ENCODE measurements at regions not wholly inside any gene's neighbourhood (a gene's known extent, or its start where the extent isn't known, plus 50 kb on each side); places are given as distances from the start of the nearest gene placed in this dataset.

DNA sequence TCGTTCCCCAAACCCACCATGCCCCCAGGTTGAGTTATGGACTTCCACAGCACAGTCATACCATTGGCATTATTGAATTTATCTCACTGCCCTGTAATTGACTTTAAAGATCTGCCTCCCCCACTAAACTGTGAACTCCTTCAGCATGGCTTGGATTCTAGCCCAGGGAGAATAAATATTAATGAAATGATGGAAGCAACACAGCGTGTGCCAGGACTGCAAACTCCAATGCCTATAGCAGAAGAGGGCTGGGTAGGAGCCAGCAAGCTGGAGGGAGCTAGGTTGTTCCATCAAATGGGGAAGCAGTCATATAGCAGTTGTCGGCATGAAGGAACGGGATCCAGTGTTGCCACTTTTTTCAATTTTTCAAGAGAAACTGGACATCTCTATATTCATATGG lies 69.0 kb upstream of the MSX2 start:
- no peak for DNase-seq (ENCODE audit: low spot score)

GRCh38 chr5:174664180-174664850 lies 60.1 kb upstream of the MSX2 start:
- no peak for DNase-seq (ENCODE audit: low spot score)
- no peak overlapping the region for H3K27ac ChIP-seq (ENCODE audit: low read depth in 1 of 2, low read length in 2 of 2)
- 79% methylated on average over 4 of the region's 4 CpGs for WGBS
- TF ChIP-seq HNF4A (conservative IDR thresholded peaks at IDR 0.05) (no peak), FOXA1 (IDR thresholded peaks at IDR 0.05) (no peak), RAD21 (IDR thresholded peaks at IDR 0.05) (no peak), NR2F2 (IDR thresholded peaks at IDR 0.05) (no peak), YY1 (IDR thresholded peaks at IDR 0.05) (no peak), HNF4G (IDR thresholded peaks at IDR 0.05) (no peak), MAX (IDR thresholded peaks at IDR 0.05) (no peak), RXRA (IDR thresholded peaks at IDR 0.05) (no peak), JUND (IDR thresholded peaks at IDR 0.05) (no peak), ATF3 (IDR thresholded peaks at IDR 0.05) (no peak), TAF1 (conservative IDR thresholded peaks at IDR 0.05) (no peak), FOXA2 (IDR thresholded peaks at IDR 0.05) (no peak), EGR1 (IDR thresholded peaks at IDR 0.05; ENCODE audit: low read depth in 2 of 2) (no peak), SP1 (IDR thresholded peaks at IDR 0.05) (no peak)
- TF ChIP-seq, protein P1, sequence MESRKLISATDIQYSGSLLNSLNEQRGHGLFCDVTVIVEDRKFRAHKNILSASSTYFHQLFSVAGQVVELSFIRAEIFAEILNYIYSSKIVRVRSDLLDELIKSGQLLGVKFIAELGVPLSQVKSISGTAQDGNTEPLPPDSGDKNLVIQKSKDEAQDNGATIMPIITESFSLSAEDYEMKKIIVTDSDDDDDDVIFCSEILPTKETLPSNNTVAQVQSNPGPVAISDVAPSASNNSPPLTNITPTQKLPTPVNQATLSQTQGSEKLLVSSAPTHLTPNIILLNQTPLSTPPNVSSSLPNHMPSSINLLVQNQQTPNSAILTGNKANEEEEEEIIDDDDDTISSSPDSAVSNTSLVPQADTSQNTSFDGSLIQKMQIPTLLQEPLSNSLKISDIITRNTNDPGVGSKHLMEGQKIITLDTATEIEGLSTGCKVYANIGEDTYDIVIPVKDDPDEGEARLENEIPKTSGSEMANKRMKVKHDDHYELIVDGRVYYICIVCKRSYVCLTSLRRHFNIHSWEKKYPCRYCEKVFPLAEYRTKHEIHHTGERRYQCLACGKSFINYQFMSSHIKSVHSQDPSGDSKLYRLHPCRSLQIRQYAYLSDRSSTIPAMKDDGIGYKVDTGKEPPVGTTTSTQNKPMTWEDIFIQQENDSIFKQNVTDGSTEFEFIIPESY (IDR thresholded peaks at IDR 0.05) = no peak
- TF ChIP-seq, protein P2, sequence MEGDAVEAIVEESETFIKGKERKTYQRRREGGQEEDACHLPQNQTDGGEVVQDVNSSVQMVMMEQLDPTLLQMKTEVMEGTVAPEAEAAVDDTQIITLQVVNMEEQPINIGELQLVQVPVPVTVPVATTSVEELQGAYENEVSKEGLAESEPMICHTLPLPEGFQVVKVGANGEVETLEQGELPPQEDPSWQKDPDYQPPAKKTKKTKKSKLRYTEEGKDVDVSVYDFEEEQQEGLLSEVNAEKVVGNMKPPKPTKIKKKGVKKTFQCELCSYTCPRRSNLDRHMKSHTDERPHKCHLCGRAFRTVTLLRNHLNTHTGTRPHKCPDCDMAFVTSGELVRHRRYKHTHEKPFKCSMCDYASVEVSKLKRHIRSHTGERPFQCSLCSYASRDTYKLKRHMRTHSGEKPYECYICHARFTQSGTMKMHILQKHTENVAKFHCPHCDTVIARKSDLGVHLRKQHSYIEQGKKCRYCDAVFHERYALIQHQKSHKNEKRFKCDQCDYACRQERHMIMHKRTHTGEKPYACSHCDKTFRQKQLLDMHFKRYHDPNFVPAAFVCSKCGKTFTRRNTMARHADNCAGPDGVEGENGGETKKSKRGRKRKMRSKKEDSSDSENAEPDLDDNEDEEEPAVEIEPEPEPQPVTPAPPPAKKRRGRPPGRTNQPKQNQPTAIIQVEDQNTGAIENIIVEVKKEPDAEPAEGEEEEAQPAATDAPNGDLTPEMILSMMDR (IDR thresholded peaks at IDR 0.05; ENCODE audit: low read depth, low read length, missing input control) = no peak

More for the DNA sequence above, 69.0 kb upstream of the MSX2 start:
- H3K9me3 ChIP-seq (ENCODE audit: control insufficient read depth in 4 of 4, low read length in 3 of 4) = peaks cover 0 to 3% (median 0%) of the 10 kb centered on the region in 4 donors
- H3K27ac ChIP-seq (ENCODE audit: low read depth in 1 of 2, low read length in 2 of 2) = no peak overlapping the region
- no peaks in the 10 kb centered on the region for H3K36me3 ChIP-seq (ENCODE audit: control insufficient read depth in 4 of 4, insufficient read depth in 3 of 4, low read depth in 1 of 4, low read length in 3 of 4)
- no peak overlapping the region for H3K9ac ChIP-seq (ENCODE audit: low read depth in 1 of 2, low read length in 2 of 2)
- no peak overlapping the region for H3K4me3 ChIP-seq (ENCODE audit: low read depth in 1 of 3, low read length in 3 of 3)
- 65% methylated on average over 4 of the region's 4 CpGs for WGBS
- H3K4me1 ChIP-seq (ENCODE audit: control insufficient read depth in 4 of 4, insufficient read depth in 4 of 4, low read length in 3 of 4) = no peaks in the 10 kb centered on the region
- TF ChIP-seq GABPA (IDR thresholded peaks at IDR 0.05 in 1 of 2, conservative IDR thresholded peaks at IDR 0.05 in 1 of 2) (no peak), RAD21 (IDR thresholded peaks at IDR 0.05) (no peak), MAX (IDR thresholded peaks at IDR 0.05) (no peak), HNF4G (IDR thresholded peaks at IDR 0.05) (no peak), EGR1 (IDR thresholded peaks at IDR 0.05; ENCODE audit: low read depth in 2 of 2) (no peak), ATF3 (IDR thresholded peaks at IDR 0.05) (no peak), JUND (IDR thresholded peaks at IDR 0.05) (no peak), FOXA2 (IDR thresholded peaks at IDR 0.05) (no peak), FOXA1 (IDR thresholded peaks at IDR 0.05) (no peak), HNF4A (conservative IDR thresholded peaks at IDR 0.05) (no peak), SP1 (IDR thresholded peaks at IDR 0.05) (no peak), TAF1 (conservative IDR thresholded peaks at IDR 0.05) (no peak)
- TF ChIP-seq, protein P1 (IDR thresholded peaks at IDR 0.05) = no peak
- H3K27me3 ChIP-seq (ENCODE audit: control insufficient read depth in 4 of 4, insufficient read depth in 4 of 4, low read length in 3 of 4) = peaks cover 0 to 6% (median under 1%) of the 10 kb centered on the region in 4 donors

More at GRCh38 chr5:174664180-174664850, 60.1 kb upstream of the MSX2 start:
- no peak overlapping the region for H3K9ac ChIP-seq (ENCODE audit: low read depth in 1 of 2, low read length in 2 of 2)
- no peak overlapping the region for H3K4me3 ChIP-seq (ENCODE audit: low read depth in 1 of 3, low read length in 3 of 3)
- H3K36me3 ChIP-seq (ENCODE audit: control insufficient read depth in 4 of 4, insufficient read depth in 3 of 4, low read depth in 1 of 4, low read length in 3 of 4) = no peaks in the 10 kb centered on the region
- H3K27me3 ChIP-seq (ENCODE audit: control insufficient read depth in 4 of 4, insufficient read depth in 4 of 4, low read length in 3 of 4) = peaks cover 0 to 15% (median 3%) of the 10 kb centered on the region in 4 donors
- no peaks in the 10 kb centered on the region for H3K4me1 ChIP-seq (ENCODE audit: control insufficient read depth in 4 of 4, insufficient read depth in 4 of 4, low read length in 3 of 4)
- peaks cover 0 to 2% (median 0%) of the 10 kb centered on the region in 4 donors for H3K9me3 ChIP-seq (ENCODE audit: control insufficient read depth in 4 of 4, low read length in 3 of 4)
